ENCODE measurements at regions not wholly inside any gene's neighbourhood (a gene's known extent, or its start where the extent isn't known, plus 50 kb on each side); places are given as distances from the start of the nearest gene placed in this dataset.

- TF ChIP-seq POLR2AphosphoS5 (IDR thresholded peaks at IDR 0.05; ENCODE audit: borderline replicate concordance, low read depth, low read length) (no peak), EZH2 (IDR thresholded peaks at IDR 0.05) (no peak)
These were observed 115.4 kb upstream of the ZC3H12A start for GRCh38 chr1:37358992-37359391.
